GDM1 (cell line): ENCODE measurements at regions not wholly inside any gene's neighbourhood (a gene's known extent, or its start where the extent isn't known, plus 50 kb on each side); places are given as distances from the start of the nearest gene placed in this dataset.

Experiments
- DNase-seq: peaks from one replicate; lab custom pipeline; 2025; lab: John Stamatoyannopoulos, UW

DNA sequence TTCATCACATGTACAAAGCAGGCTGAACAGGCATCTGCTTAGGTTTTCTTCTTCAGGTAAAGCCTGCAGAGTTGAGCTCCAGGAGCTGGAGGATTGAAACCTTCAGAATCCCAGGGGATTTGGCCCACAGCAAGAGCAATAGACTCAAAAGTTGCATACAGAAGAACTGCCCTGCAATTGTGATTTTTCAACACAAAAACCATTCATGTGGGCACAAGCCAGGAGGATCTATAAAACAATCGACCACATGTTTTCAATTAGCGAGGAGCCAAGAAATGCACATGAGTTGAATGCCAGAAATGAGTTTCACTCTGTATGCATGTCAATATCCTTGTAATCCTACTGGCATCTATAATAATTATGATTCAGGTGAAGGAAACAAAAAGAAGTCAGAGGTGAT lies 576.4 kb downstream of the HDGFL1 start:
- DNase-seq: no peak

DNA sequence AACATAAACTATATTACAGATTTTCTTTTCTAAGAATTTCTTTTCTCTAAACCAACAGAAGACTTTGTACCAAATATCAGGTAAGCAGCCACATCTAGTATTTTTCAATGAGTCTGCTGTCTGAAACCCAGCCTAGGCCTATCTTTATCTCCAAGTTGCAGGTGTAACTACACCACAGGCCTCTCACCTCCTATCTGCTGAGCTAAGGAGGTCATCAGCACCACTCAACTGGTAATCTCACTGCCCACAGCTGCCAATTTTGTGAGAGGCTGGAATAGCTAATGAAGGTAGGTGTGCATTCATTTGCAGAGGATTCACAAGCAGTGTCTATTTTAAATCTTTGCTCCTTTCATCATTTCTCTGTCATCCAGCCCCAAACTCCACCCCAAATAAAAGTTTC lies 584.8 kb downstream of the HDGFL1 start:
- no peak for DNase-seq

DNA sequence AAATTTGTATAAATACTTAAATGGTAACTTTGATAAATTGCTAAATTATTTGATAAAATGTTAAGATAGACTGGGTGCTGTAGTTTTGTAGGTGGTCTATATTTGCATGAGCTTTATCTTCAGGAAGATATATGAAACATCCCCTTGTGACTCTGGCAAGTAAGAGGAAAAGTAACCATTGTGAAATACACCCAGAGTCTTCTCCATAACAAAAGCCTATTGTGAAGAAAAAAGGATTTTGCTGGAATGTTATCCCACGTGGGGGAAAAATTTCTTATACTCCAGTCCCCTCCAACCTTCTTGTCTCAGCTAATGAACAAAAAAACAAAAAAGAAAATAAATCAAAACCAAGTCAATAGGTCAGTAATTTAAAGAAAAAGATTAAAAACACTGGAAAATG lies 600.7 kb downstream of the HDGFL1 start:
- DNase-seq: no peak

DNA sequence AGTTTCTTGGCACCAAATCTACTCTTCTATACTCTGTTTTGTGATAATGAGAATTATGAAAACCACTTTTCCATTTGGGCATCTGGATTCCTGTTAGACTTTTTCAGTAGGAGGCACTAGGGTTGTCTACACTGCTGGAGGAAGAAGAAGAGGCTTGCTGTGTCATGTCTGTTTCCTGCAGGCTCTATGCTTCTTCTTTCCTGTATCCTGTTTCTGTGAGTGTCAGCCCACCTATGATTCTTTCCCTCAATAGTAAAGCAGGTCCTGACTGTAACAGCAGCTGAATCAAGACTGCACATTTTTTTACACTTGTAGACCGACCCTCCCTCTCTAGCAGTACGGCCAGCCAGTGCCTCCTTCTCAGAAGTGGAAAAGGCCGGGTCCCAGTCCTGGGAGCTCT lies 603.9 kb downstream of the HDGFL1 start:
- DNase-seq: peak; percentile 70

DNA sequence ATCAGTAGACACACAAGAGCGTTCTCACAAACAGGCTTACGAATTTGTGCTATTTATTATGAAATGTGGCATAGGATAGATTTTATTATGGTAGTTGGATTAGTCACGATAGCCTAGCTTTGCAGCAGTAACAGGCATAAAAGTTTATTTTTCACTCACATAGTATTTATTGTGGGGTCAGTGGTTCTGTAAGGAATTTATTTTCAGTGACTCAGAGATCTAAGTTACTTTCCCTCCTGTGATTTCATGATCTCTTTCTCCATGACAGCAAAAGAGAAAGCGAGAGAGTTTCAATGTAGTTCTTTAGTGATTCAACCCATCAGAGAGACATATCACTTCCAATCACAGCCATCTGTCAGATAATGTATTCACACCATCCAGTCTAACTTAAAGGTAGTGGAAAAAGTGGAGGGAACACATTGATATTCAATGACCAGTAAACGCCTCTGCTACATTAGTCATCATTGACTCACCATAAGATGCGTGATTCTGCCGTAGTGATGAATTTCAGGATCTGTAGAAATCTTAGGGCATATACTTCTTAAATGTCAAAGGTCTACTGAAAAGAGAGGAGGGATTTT lies 605.5 kb downstream of the HDGFL1 start:
- DNase-seq: no peak

DNA sequence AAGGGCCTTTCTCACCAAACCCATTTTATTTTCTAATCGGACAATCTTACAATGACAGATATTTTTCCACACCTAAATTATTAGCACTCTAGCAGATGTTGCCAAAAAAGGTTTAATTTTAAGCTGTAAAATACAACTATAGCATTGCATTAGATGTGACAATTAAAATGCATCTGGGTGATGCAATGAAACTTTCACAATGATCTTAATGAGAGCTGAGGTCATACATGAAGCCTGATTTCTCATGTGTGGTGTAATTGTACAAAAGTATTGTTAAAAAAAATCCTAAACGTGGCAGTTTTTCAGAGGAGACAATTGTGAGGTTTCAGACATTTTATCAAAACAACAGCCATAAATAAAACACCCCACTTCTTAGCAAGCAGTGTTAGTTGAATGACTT lies 606.0 kb downstream of the HDGFL1 start:
- no peak for DNase-seq

DNA sequence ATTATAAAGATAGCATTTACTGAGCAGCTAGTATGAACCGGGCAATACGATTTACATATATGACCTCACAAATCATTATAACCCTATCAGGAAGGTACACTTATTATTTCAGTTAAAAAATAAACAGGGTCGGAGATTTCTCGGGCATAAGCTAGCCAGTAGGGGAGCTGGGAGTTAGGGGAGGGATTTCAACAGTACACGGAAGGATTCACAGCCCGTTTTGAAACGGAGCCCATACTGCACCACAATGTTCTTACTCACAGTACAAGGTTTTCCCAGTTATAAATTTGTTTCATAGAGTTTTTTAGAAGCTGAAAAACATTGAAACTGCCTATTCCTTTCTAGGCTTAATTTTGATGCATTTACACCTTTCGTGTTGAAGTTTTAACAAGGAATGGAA lies 607.1 kb downstream of the HDGFL1 start:
- no peak for DNase-seq

DNA sequence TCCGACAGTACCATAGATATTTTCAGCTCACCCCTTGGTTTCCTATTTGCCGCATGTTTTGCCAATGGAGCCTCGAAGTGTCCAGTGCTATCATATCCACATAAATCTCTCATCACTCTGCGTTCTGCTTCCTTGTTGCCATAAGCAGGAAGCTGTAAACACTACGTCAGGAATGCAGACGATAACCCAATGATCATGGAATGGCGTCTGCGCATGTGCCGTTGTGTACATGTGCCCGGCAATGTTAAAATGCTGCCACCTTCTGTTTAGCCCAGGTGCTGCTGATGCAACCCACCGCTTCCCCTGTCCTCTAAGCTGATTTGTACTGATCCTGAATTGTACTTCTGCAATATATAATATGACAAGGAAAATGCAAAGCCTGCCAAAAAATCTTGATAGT lies 607.5 kb downstream of the HDGFL1 start:
- no peak for DNase-seq

DNA sequence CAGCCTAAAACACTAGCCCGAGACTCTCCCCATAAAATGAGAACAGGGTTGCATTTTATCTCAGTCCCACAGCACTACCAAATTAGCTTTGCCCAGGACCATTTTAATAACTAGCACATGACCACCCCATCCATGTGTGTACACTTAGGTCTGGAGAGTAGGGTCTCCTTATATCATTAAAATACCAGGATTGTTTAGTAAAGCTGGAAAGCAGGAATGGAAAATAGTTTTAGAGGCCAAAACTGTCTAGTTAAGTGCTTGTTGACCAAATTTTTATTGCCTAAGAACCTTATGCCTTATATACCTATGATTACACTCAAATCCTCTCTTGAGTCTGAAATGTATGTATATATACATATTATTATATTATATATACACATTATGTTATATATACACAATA lies 608.4 kb downstream of the HDGFL1 start:
- DNase-seq: no peak

DNA sequence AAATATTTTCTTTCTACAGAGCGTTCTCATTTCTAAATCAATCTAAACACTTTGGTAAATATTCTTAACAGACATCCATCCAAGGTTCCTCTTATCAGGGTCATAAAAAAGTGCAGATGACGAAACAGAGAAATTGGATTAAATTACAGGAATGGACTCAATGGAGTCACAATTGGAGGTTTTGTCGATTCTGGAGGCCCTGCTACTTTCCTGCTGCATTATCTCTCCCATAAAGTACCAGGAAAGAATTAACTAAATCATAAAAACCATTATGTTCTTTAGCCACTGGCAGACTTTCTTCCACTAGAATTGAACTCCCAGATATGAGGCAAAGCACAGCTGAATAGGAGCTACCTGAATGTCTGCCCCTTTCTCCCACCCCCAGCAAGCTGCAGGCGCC lies 610.6 kb downstream of the HDGFL1 start:
- DNase-seq: no peak

DNA sequence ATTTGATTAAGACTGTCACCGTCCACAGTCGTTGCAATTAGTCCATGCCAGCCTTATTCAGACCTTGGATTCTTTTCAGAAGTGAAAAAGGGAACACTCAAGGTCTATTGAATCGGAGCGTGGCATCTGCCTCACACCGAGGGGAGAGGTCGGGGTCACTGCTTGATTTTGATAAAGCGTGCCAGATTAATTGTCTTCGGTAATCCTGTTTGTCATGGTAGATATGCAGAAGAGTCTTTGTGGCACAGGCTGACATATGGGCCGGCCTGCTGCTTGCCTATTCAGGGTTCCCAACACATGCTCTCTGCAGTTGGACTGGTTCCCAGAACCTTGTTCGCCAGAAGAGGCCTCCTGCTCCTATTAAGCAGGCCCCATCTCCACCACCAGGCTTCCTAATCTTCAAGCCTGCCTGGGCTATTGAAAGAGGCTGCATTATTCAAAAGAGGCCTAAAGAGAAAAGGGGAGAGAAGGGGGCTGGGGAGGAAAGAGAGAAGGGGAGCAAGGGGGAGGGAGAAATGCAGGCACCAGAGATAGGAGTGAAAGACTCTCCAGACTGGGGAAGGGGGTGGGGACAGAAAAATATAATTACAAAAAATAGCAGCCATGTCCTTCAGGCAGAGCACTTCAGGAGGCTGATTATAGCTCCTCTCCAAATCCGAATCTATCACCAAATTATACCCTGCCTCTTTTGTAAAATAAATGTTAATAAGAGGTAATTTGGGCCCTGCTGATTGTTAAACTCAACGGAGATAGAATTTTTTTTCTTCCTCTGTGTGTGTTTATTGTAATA lies 611.3 kb downstream of the HDGFL1 start:
- DNase-seq: no peak

DNA sequence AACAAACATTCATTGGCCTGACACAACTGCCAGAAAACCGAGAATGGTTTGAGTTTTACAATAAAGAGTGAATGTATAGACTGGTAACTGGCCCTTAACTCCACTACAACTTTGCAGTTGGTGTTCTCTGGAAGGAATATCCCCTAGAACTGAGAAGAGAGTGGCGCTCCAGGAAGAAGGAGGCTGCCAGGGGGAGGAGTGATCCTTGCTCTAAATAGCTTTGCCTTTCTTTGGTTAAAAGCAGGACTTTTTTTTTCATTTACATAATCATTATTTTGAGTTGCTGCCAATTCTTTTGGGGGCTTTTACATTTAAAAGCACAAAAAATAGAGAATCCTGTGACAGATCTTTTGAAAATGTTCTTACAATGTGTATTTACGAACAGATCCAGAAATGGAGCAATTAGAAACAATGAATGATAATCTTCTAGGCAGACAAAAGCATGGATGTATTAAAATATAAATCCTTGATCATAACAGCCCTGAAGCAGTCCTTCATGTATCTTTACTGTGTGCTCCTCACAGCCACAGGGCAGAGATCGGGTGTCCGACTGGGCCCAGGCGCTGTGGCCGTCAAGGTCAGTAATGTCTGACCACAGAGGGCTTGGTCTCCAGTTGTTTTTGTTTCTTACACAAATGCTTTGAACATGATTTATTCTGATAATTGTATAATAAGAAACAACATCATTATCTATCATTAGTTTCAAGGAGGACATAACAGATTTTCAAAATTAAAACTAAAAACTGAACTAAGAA lies 612.2 kb downstream of the HDGFL1 start:
- DNase-seq: no peak

DNA sequence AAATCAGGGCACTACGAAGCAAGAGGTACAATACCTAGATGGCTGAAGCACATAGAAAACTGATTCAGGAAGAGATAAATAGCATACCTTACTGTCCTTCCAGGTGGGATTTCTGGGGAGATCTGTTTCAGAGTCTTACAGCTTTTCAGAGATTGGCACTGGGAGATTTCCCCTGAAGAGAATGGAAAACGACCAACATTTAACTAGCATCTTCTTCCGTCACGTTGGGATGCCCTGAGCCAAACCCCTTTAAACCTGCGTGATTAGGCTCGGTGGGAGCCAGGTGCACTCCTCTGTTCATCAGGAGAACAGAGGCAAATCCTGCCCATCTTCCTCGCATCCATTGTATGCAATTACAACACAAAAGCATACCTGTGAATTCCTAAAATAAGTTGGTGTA lies 614.5 kb downstream of the HDGFL1 start:
- DNase-seq: no peak

DNA sequence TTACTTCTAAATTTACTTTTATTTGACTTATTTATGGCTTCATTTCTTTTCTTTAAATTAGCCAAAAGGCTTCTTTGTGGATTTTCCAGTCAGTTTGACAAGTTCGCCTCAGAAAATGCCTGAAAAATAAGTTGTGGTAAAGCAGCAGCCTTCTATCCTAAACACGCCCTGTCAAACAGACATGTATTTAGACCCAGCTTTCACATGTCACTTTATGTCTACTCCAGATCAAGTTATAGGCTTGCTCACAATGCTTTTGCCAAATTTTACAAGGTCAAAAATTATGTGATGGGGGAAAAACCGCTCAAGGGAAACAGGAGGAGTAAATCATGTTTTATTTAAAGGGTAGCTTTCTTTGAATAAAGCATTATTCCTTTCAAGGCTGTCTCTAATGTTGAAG lies 615.0 kb downstream of the HDGFL1 start:
- no peak for DNase-seq

DNA sequence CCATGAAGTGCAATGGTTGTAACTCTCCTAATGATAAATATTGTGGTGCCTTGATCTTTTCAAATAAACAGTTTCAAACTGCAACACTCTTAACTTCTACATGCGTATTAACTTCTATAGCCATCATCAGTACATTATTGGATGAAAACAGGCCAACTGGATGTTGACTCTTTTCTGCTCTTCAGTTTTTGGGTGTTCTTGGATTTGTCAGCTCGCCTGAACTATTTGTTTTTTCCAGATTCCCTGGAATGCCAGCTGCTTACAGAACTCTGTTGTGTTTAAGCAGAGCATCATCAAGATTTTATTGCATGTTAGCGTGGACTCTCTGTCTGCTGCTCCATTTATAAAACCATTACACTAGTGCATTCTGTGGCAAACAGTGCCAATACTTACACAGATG lies 626.1 kb downstream of the HDGFL1 start:
- DNase-seq: no peak

DNA sequence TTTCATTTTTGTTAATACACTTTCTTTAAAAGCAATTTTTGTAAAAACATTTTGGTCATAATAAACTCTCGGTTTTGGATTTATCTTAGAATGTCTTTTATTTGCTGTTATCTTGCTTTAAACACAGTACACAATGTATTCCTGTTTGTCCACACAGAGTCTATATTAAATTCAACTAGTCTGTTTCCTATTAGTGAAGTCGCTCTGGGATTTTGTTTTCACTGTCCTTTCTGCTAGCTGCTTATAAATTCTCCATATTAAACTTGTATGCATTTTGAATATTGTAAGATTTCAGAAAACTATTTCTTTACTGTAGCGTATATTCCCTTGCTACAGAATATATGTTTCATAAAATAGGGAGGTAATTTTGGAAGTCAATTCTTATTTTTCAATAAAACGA lies 630.2 kb downstream of the HDGFL1 start:
- DNase-seq: no peak

DNA sequence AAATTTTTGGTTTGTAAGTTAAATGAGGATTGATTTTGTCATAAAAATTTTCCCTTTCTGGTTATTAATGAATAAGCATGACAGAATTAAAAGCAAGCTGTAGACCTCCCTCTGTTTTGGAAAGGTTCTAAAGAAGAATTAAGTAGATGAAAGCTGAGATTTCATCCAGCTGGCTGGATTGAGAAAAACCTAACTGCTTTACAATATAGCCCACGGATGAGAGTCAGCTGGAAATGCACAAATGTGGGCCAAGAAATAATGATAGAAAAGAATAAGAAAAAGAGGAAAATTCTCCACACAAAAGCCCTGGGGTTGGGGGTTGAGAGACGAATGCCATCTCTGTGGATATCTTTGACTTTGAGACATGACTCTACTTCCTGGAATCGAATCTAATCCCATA lies 631.6 kb downstream of the HDGFL1 start:
- DNase-seq: no peak

DNA sequence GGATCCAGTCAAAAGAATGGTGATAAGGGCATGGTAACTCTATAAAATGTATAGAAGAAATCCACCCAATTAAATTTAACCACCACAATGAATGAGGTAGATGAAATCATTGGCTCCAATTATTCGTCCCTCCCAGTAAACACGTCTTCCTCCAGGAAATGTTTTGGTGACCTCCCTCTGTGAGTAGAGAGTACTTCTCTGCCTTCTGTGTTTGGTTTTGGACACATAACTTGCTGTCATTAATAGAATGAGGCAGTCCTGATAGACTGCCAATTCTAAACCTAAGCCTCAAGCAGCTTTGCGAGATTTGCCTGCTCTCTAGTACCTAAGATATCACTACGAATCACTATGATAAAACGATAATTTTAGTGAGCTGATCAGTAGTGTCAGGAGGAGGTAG lies 632.8 kb downstream of the HDGFL1 start:
- no peak for DNase-seq

DNA sequence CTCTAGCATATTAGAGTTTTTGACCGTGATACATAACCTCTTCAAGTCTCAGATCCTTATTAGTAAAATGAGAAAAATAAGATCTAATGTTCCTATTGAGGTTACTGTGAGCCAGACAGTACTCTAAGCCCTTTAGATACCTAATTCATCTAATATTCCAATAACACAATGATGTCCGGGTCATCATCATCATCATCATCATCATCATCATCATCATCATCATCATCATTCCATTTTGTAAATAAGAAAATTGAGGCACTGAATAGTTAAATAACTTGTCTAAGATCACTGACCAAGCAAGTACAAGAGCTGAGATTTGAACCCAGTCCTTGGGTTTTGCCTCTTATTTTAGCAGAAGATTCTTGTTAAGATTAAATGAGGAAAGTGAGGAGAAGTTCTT lies 643.0 kb downstream of the HDGFL1 start:
- DNase-seq: no peak

DNA sequence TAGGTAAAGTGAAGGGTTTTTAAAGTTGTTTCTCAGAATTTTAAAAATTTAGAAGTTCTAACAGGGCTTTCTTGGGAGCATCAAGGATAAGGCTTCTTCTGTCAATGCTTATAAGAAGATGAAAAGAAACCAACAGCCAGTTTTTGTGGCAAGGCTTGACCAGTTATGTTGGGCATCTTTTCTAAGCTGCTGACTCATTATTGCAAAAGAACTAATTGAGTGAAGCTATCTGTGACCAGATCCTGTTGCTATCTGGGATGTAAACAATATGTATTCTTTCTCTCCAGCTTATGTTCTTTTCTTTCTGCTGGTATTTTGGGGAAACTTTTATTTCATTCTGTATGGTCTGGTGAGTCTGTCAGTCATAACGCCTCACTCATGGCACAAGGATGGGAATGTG lies 643.8 kb downstream of the HDGFL1 start:
- DNase-seq: no peak

DNA sequence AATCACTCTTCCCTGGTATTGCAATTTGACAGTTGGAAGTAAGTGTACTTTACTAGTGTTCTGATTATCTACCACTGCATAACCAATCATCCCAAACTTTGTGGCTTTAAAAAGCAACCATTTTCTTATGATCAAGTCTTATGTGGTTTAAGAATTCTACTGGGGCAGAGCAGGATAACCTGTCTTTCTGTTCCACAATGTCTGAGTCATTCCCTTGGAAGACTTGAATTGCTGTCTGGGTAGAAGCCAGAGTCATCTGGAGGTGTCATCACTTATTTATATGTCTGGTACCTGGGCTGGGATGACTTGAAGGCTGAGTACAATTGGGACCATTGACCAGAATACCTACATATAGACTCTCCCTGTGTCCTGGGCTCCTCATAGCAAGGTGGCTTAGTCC lies 644.3 kb downstream of the HDGFL1 start:
- DNase-seq: no peak

DNA sequence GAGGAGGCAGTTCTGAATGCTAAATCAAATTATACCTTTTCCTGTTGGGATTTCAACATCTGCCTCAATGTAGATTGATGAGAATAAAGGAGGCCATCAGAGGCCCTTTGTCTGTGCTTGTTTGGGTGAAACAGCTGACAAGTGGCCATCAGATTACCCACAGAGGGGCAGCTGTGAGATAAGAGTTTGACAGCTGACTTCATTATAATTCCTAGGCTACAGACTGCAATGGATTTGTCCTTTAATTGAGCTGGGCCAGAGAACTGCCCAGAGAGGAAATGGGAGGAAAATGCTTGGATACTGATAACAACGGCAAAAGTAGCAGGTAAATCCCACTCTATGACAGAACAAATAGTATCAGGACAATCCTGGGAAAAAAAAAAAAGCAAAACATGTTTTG lies 649.4 kb downstream of the HDGFL1 start:
- DNase-seq: no peak

DNA sequence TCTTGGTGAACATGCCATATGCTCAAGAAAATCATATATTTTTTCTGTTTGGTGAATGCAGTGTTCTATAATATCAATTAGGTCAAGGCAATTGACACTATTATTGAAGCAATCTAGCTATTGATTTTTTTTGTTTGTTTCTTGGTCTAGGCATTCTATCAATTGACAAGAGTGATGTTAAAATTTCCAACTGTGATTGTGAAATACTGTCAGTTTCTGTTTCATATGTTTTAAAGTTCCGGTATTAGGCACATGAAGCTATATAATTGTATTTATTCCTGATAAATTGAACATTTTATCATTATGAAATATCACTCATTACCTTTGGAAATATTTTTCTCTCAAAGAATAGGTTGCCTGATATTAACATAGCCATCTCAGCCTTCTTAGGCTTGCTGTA lies 653.4 kb downstream of the HDGFL1 start:
- DNase-seq: no peak
